ENCODE measurements at regions not wholly inside any gene's neighbourhood (a gene's known extent, or its start where the extent isn't known, plus 50 kb on each side); places are given as distances from the start of the nearest gene placed in this dataset.

DNA sequence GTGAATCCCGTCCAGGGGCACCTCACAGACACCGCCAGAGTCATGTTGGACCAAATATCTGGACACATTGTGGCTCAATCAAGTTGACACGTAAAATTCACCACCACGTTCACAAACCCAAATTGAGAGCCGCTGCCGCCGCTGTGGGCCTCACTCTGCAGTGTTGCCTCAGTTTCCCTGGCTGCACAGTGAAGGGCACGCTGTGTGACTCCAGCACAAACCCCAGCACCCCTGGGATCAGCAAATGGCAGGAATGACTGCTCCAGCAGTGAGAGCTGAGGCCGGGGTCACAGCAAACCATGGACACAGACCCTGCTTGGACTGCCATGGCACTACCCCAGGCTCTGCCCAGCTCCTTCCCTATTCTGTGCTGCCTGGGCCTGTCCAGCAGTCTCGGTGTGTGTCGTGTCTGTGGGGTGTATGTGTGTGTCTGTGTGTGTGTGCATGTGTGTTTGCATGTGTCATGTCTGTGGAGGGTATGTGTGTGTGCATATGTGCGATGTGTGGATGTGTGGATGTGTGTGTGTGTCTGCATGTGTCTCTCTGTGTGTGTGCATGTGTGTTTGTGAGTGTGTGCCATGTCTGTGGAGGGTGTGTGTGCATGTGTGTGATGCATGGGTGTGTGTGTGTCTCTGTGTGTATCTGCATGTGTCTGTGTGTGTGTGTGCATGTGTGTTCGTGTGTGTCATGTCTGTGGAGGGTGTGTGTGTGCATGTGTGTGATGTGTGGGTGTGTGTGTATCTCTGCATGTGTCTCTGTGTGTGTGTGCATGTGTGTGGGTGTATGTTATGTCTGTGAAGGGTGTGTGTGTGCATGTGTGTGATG, 52.2 kb upstream of the ADRA2C start:
- TF ChIP-seq, protein P1, sequence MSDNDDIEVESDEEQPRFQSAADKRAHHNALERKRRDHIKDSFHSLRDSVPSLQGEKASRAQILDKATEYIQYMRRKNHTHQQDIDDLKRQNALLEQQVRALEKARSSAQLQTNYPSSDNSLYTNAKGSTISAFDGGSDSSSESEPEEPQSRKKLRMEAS (IDR thresholded peaks at IDR 0.05): no peak
- TF ChIP-seq BHLHE40 (IDR thresholded peaks at IDR 0.05; ENCODE audit: low read depth, low read length) (no peak), EHF (CRISPR knock-in tag; IDR thresholded peaks at IDR 0.05) (no peak), NR3C1 (IDR thresholded peaks at IDR 0.05) (no peak), SMC3 (IDR thresholded peaks at IDR 0.05) (no peak), HDAC2 (IDR thresholded peaks at IDR 0.05) (no peak), RAD21 (conservative IDR thresholded peaks at IDR 0.05 in 1 of 2, IDR thresholded peaks at IDR 0.05 in 1 of 2) (no peak), CHD2 (IDR thresholded peaks at IDR 0.05; ENCODE audit: low read length, partially characterized antibody) (no peak), POLR2A (IDR thresholded peaks at IDR 0.05; ENCODE audit: low read length) (no peak), MAZ (IDR thresholded peaks at IDR 0.05; ENCODE audit: borderline replicate concordance, low read depth, low read length) (no peak), RARB (CRISPR knock-in tag; IDR thresholded peaks at IDR 0.05) (no peak), FOXS1 (CRISPR knock-in tag; IDR thresholded peaks at IDR 0.05) (no peak), CBX2 (IDR thresholded peaks at IDR 0.05; ENCODE audit: borderline replicate concordance, low read depth) (no peak), SREBF2 (IDR thresholded peaks at IDR 0.05) (no peak), CBX8 (IDR thresholded peaks at IDR 0.05) (no peak), JUN (IDR thresholded peaks at IDR 0.05) (no peak)
- TF ChIP-seq, protein P2, sequence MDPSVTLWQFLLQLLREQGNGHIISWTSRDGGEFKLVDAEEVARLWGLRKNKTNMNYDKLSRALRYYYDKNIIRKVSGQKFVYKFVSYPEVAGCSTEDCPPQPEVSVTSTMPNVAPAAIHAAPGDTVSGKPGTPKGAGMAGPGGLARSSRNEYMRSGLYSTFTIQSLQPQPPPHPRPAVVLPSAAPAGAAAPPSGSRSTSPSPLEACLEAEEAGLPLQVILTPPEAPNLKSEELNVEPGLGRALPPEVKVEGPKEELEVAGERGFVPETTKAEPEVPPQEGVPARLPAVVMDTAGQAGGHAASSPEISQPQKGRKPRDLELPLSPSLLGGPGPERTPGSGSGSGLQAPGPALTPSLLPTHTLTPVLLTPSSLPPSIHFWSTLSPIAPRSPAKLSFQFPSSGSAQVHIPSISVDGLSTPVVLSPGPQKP (IDR thresholded peaks at IDR 0.05; ENCODE audit: low read depth, low read length): no peak
- TF ChIP-seq, protein P3, sequence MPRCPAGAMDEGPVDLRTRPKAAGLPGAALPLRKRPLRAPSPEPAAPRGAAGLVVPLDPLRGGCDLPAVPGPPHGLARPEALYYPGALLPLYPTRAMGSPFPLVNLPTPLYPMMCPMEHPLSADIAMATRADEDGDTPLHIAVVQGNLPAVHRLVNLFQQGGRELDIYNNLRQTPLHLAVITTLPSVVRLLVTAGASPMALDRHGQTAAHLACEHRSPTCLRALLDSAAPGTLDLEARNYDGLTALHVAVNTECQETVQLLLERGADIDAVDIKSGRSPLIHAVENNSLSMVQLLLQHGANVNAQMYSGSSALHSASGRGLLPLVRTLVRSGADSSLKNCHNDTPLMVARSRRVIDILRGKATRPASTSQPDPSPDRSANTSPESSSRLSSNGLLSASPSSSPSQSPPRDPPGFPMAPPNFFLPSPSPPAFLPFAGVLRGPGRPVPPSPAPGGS (IDR thresholded peaks at IDR 0.05): no peak
- TF ChIP-seq, protein P4, sequence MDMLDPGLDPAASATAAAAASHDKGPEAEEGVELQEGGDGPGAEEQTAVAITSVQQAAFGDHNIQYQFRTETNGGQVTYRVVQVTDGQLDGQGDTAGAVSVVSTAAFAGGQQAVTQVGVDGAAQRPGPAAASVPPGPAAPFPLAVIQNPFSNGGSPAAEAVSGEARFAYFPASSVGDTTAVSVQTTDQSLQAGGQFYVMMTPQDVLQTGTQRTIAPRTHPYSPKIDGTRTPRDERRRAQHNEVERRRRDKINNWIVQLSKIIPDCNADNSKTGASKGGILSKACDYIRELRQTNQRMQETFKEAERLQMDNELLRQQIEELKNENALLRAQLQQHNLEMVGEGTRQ (IDR thresholded peaks at IDR 0.05): no peak
- TF ChIP-seq, protein P5, sequence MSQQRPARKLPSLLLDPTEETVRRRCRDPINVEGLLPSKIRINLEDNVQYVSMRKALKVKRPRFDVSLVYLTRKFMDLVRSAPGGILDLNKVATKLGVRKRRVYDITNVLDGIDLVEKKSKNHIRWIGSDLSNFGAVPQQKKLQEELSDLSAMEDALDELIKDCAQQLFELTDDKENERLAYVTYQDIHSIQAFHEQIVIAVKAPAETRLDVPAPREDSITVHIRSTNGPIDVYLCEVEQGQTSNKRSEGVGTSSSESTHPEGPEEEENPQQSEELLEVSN (IDR thresholded peaks at IDR 0.05; ENCODE audit: borderline replicate concordance, low read depth): no peak
- Histone ChIP-seq H3K4me2 (no peak overlapping the region), H3K27ac (no peak overlapping the region), H3K4me1 (no peaks in the 10 kb centered on the region), H3K4me3 (no peak overlapping the region), H3K9me3 (peaks cover 3% of the 10 kb centered on the region; the same call in 1 of the 3 replicates)
- ChIA-PET POLR2A (no interaction called here), CTCF (no interaction called here)
- ATAC-seq: no peak
- 29% methylated on average over 6 of the region's 13 CpGs for WGBS (ENCODE audit: missing lambda C conversion rate)
- no peak for DNase-seq (ENCODE audit: low read depth in 1 of 2, low spot score in 1 of 2)
- no peak for FAIRE-seq

DNA sequence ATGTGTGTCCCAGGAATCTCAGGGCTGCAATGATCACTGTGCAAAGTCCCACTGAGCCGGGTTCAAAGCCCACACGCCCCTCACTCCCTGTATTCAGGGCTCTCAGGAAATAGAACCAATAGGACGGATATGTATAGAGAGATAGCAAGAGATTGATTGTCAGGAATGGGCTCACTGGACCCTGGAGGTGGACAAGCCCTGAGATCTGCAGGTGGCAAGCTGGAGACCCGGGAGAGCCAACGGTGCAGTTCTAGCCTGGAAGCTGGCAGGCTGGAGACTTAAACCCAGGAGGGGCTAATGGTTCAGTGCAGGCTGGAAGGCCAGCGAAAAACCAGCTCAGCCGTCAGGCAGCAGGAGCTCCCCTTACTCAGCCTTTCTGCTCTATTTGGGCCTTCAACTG, 52.8 kb upstream of the ADRA2C start:
- Histone ChIP-seq H3K27ac (no peak overlapping the region), H3K4me3 (no peak overlapping the region), H3K9me3 (no peaks in the 10 kb centered on the region; the same call in 2 of the 3 replicates), H3K4me1 (no peaks in the 10 kb centered on the region), H3K4me2 (no peak overlapping the region)
- no peak for DNase-seq (ENCODE audit: low read depth in 1 of 2, low spot score in 1 of 2)
- ChIA-PET CTCF (no interaction called here), POLR2A (no interaction called here)
- 19% methylated on average over 5 of the region's 7 CpGs for WGBS (ENCODE audit: missing lambda C conversion rate)
- no peak for TF ChIP-seq KDM1A (IDR thresholded peaks at IDR 0.05; ENCODE audit: low read depth)
- TF ChIP-seq, protein P2 (IDR thresholded peaks at IDR 0.05; ENCODE audit: low read depth, low read length): no peak
- TF ChIP-seq HDAC2 (IDR thresholded peaks at IDR 0.05): no peak
- TF ChIP-seq JUNB (IDR thresholded peaks at IDR 0.05): no peak
- no peak for TF ChIP-seq JUN (IDR thresholded peaks at IDR 0.05)
- no peak for TF ChIP-seq POLR2A (IDR thresholded peaks at IDR 0.05; ENCODE audit: low read length)
- TF ChIP-seq NR3C1 (IDR thresholded peaks at IDR 0.05): no peak
- TF ChIP-seq, protein P1 (IDR thresholded peaks at IDR 0.05): no peak
- TF ChIP-seq, protein P5 (IDR thresholded peaks at IDR 0.05; ENCODE audit: borderline replicate concordance, low read depth): no peak
- no peak for TF ChIP-seq RCOR1 (IDR thresholded peaks at IDR 0.05; ENCODE audit: low read depth, low read length)
- FAIRE-seq: no peak
- ATAC-seq: no peak

Data from A549 (cell line).